HG02678 (cell line): ENCODE measurements at regions not wholly inside any gene's neighbourhood (a gene's known extent, or its start where the extent isn't known, plus 50 kb on each side); places are given as distances from the start of the nearest gene placed in this dataset.
A peak's percentile ranks its signal among the peaks of the same experiment; 100 is the strongest.

Experiments
- ATAC-seq: cut with Tn5 transposase; IDR thresholded peaks from one replicate; pipeline ENCODE4 v1.9.1; 2021; ENCODE audit warnings: mild to moderate bottlenecking, moderate library complexity; ENCODE audit not compliant: unreplicated experiment

DNA sequence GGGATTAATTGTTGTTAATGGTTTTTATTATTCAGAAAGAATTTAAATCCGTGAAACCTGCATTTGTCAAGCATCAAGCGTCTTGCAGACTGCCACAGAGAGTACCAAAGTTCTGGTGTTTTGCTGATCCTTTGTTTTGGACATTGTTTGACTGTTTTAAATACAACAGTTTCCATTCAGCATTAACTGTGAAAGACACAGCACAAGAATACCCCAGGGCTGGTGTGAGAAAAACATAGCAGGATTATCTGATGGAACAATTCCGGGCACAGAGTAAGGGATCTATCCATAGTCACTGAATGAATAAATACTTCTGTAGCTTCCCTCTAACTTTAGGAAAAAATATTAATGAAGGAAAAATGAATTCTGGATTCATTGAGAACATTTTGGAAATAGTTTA lies 202.3 kb downstream of the LTN1 start:
- ATAC-seq = no peak

- no peak for ATAC-seq
Measured at GRCh38 chr21:28789523-28789922, 203.2 kb downstream of the LTN1 start.

DNA sequence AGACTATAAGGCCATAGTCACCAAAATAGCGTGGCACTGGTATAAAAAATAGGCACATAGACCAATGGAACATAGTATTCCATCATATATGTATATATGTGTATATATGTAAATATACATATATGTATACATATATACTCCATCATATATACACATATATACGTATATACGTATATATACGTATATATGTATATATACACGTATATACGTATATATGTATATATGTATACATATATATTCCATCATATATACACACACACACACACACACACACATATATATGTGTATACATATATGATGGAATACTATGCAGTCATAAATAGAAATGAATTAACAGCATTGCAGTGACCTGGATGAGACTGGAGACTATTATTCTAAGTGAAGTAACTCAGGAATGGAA lies 204.6 kb downstream of the LTN1 start:
- ATAC-seq = no peak

DNA sequence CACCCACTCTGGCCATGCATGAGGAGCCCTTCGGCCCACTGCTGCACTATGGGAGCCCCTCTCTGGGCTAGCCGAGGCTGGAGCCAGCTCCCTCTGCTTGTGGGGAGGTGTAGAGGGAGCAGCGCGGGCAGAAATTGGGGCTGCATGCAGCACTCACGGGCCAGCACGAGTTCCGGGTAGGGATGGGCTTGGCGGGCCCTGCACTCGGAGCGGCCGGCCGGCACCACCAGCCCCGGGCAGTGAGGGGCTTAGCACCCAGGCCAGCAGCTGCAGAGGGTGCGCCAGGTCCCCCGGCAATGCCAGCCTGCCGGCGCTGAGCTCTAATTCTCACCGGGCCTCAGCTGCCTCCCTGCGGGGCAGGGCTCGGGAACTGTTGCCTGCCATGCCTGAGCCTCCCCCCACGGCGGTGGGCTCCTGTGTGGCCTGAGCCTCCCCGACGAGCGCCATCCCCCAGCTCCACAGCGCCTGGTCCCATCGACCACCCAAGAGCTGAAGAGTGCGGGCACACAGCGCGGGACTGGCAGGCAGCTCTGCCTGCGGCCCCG lies 209.0 kb downstream of the LTN1 start:
- no peak for ATAC-seq

DNA sequence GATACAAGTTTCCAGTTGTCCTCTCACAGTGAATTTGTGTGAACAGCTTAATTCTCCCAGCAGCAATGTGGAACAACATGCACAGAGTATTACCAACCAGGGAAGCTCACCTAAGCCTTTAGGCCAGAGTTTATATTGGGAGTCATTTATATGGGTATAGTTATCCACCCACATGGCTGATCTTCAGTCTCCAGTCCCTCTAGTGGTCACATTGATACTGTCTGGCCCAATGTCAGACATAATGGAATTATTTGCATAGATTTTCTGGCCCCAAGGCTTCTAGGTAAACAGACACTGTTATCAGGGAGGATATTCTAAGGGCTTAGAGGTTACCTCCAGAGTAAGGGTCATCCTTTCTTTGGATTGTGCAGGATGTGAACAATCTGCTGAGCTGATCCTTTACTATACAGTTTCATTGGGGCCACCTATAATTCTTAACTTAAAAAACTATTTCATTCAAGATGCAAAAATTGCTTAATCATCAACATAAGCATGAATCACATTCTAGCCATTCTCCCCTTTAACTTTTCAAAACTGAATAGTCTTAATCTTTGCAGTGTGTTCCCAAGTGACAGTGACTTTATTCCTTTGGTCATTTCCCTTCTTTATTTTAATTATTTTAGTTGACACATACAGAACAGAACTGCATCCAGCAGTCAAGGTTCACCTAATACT lies 210.9 kb downstream of the LTN1 start:
- peak; percentile 66 for ATAC-seq

DNA sequence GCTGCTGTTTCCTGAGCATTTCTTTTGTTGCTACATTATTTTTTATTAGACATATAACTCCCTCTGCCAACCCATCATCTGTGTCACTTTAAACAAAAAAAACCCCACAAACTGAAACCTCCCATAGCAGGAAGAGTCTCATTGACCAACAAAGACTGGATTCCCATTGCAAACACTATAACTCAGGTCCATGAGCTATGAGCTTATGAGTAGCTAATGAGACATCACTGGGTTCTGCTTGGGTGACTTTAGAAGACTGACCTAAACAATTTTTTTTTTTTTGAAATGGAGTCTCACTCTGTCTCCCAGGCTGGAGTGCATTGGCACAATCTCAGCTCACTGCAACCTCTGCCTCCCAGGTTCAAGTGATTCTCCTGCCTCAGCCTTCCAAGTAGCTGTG lies 212.8 kb downstream of the LTN1 start:
- ATAC-seq = no peak

- no peak for ATAC-seq
Measured at GRCh38 chr21:28776251-28776650, 216.4 kb downstream of the LTN1 start.

GRCh38 chr21:28775071-28775470 lies 217.6 kb downstream of the LTN1 start:
- ATAC-seq = no peak

- ATAC-seq = no peak
Measured at GRCh38 chr21:28773036-28773435, 219.6 kb downstream of the LTN1 start.

GRCh38 chr21:28771790-28772501 lies 220.7 kb downstream of the LTN1 start:
- ATAC-seq = no peak

GRCh38 chr21:28770867-28771661 lies 221.6 kb downstream of the LTN1 start:
- ATAC-seq = no peak

- ATAC-seq = no peak
Measured at GRCh38 chr21:28769683-28770082, 223.0 kb downstream of the LTN1 start.

DNA sequence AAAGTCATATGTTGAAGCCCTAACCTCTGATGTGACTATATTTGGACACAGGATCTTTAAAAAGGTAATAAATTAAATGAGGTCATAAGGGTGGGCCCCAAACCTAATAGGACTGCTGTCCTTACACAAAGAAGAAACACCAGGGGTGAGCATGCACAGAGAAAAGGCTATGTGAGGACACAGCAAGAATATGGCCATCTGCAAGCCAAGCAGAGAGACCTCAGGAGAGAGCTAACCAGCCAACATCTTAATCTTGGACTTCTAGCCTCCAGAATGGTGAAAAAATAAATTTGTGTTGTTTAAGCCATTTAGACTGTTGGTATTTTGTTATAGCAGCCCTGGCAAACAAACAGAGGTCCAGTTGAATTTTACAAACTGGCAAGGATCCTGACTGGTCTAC lies 223.9 kb downstream of the LTN1 start:
- no peak for ATAC-seq

- no peak for ATAC-seq
Measured at GRCh38 chr21:28767523-28767922, 225.2 kb downstream of the LTN1 start.

DNA sequence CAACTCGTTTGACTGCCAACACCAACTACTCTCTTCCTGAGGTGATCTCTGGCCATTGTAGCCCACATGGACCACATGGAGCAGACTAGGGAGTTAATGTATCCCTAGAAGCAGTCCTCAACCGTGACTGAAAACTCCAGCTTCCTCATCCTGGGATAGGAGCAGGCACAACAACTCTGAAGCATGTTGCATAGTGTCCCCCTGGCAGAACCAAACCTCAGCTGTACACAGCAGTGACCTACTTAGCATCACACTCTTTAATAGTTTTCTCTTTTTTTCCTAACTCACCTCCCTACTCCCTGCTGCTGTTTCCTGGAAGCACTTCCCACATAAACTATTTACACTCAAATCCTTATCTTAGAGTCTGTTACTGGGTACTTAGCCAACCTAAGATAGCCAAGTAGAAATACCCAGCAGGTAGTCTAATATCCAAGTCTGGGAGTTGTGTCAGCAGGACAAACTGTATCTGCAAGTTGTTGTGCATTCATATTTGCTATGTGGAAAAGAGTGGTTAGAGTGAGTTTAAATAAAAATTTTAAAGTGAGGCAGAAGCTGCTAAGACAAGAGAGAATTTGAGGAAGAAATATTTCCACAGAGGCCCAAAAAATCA lies 228.8 kb downstream of the LTN1 start:
- ATAC-seq = no peak

DNA sequence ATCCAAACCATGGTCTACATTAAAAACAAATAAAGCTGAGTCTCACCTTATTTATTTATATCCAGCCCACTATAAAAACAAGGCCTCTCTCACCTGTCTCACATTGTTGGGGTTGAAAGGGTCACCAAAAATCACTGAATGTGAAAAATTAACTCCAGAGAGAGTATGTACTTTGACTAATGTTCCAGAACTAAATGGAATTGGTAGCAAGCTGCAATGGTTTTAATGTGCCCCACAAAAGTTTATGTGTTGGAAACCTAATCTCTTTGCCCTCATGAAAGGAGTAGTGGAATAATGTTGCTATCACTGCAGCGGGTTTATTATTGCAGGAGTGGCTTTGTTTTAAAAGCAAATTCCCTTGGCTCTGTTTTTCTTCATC lies 230.3 kb downstream of the LTN1 start:
- ATAC-seq = no peak

- no peak for ATAC-seq
Measured at GRCh38 chr21:28761674-28762356, 230.9 kb downstream of the LTN1 start.

DNA sequence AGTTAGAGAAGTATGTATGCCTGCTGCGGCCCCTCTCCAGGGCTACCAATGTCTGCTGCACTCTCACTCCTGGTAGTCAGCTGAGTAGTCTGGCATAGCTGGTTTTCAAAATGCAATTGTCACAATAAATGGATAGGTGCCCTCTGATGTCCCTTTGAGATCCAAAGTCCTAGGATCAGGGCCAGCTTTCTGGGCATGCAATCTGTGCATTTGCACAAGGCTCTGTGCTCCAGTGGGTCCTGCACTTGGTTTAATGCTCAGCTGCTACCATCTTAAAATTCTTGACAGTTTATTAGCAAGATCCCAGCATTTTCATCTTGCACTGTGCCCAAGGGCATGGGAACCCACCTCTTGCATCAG lies 233.8 kb downstream of the LTN1 start:
- ATAC-seq = no peak

- ATAC-seq = no peak
Measured at GRCh38 chr21:28758042-28758882, 234.4 kb downstream of the LTN1 start.

DNA sequence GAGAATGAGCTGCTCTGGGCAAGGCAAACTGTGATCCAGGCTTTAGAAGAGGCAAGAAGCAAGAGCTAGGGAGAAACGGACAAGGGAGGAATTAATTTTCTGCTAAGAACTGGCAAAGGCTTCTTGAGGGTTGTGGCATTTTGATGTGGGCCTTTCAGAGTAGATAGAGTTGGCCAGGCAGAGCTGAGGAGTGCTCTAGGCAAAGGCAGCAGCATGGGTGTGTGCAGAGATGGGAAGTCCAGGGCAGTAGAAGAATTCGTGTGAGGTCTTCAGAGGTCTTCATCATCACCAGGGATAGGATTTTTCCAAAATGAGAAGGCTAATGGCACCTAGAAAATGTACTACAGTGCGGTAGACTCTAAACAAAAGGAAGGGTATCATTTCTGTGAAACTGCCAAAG lies 237.8 kb downstream of the LTN1 start:
- no peak for ATAC-seq
